Astrocyte of the hippocampus (primary cell): ENCODE measurements at regions not wholly inside any gene's neighbourhood (a gene's known extent, or its start where the extent isn't known, plus 50 kb on each side); places are given as distances from the start of the nearest gene placed in this dataset.

Experiments used
- DNase-seq: peaks from one replicate; pipeline ENCODE4 v3.0.0; 2011; ENCODE audit warnings: low read depth, low spot score

DNA sequence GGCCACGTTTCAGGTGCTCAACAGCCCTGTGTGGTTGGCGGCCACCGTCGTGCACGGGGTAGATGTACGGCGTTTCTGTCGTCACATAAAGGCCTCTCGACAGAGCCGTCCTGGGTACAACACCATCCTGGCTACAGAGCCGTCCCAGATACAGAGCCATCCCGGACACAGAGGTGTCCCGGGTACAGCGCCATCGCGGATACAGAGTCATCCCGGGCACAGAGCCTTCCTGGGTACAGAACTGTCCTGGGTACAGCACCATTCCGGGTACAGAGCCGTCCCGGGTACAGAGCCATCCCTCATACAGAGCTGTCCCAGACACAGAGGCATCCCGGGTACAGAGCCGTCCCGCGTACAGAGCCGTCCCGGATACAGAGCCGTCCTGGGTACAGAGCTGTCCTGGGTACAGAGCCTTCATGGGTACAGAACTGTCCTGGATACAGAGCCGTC is 222.7 kb upstream of the SOX1 start:
- DNase-seq, result no peak

GRCh38 chr13:111844682-111845081 is 222.3 kb upstream of the SOX1 start:
- DNase-seq, result no peak

DNA sequence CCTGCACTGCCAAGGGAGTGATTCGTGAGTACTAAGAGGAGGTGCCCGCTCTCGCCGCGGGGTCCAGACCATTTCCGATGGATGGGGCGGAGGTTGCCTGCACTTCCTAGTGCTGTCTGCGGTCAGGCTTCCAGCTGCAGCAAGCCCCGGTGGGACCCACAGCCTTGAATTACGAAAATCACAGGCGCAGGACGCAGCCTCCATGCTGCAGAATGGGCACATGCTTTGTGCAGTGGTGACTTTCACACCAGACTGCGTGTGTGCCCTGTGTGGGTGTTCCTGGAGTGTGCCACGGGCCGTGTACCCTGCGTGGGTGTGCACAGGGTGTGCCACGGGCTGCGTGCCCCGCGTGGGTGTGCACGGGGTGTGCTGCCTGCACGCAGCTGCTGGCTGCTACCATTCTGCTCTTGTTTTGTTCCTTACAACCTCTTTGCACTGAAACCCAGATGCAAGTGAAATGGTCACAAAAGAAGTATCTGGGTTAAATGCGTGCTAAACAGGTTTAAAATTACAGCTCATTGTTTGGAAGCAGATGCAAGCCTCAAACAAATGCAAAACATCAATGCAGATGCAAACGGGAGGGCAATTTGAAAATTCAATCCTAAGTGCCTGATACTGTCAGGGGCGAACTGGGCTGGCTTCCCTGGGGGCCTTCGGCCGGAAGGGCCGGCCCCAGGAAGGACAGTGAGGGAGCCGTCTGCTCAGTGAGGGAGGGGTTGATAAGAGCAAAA is 221.2 kb upstream of the SOX1 start:
- no peak for DNase-seq

GRCh38 chr13:111846391-111847159 is 220.4 kb upstream of the SOX1 start:
- no peak for DNase-seq

GRCh38 chr13:111847964-111848363 is 219.0 kb upstream of the SOX1 start:
- no peak for DNase-seq

GRCh38 chr13:111850458-111850857 is 216.5 kb upstream of the SOX1 start:
- no peak for DNase-seq

- no peak for DNase-seq
Measured at GRCh38 chr13:111850976-111851375, 216.0 kb upstream of the SOX1 start.

- no peak for DNase-seq
Measured at GRCh38 chr13:111852725-111853518, 214.0 kb upstream of the SOX1 start.

- no peak for DNase-seq
Measured at GRCh38 chr13:111853721-111854120, 213.2 kb upstream of the SOX1 start.

DNA sequence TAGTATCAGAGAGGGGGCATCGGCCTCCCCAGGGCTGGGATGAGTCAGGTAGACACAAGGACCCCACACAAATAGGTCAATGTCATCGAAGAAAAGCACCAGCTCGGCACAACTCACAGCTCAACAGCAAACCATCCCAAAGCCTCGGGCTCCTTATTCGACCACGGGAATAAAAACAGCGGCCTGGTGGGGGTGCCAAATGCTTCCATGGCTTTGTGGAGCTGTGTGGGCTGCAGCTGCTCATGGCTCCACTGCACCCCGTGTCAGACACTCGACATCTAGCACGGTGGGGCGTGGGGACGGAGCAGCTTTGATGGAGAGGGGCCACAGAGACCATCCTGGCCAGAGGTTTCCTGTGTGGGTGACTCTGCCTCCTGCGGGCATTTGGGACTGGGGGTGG is 212.5 kb upstream of the SOX1 start:
- no peak for DNase-seq

DNA sequence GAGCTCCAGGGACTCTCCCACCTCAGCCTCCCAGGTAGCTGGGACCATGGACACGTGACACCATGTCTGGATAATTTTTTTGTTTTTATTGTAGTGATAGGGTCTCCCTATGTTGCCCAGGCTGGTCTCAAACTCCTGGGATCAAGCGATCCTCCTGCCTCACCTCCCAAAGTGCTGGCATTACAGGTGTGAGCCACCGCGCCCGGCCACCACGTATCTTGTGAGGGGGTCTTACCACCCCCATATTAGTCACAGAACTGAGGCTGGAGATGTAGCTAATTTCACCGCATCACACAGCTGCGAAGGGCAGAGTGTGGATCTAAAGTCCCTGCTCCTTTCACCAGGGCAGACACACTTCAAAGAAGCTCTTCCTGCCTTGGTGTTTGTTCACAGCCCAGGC is 211.8 kb upstream of the SOX1 start:
- no peak for DNase-seq

DNA sequence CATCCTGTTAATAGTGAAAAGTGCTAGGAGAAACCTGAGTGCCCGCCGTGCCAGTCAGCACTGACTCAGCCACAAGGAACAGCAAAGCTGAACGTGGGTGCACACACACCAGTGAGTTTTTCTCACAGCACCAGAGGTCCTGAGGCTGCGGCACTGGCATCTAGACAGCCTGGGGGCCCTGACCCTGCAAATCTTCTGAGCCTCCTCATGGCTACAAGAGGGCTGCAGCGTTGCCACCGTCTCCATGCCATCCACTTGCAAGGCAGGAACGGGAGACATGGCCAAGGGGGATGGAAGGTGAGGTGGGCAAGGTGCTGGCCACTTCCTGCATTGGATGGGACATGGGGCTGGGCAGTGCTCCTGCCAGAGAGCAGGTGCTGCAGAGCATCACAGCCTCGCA is 211.2 kb upstream of the SOX1 start:
- DNase-seq, result no peak

DNA sequence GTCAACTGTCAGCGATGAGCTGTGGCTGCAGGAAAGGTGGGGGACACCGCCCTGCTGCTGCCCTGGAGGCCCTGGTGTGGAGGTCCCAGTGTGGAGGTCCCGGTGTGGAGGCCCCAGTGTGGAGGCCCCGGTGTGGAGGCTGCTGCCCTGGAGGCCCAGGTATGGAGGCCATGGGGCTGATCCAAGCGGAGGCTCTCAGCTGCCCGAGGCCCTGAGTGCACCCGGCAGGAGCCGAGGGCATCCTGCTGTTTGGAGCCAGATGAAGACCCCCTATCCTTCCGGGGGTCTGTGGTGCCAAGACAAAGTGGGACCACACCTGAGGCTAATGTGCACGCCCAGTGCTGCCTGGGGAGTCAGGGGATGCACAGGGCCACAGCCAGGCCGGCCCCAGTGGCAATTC is 210.4 kb upstream of the SOX1 start:
- DNase-seq, result no peak

DNA sequence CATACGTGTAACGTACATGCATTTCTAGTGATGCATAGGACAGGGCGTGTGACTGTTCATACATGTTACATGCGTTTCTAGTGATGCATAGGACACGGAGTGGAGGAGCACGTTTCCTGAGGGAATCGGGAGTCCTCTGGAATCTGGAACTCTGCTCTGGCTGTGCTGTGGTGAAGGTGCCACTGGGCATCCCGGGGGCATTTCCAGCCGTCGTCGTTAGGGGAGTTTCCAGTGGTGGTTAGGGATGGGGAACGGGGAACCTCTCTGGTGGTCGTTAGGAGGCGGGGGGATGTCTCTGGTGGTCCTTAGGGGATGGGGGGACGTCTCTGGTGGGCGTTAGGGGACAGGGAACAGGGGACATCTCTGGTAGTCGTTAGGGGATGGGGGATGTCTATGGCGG is 209.6 kb upstream of the SOX1 start:
- DNase-seq, result no peak

GRCh38 chr13:111857846-111858560 is 208.9 kb upstream of the SOX1 start:
- DNase-seq, result no peak

DNA sequence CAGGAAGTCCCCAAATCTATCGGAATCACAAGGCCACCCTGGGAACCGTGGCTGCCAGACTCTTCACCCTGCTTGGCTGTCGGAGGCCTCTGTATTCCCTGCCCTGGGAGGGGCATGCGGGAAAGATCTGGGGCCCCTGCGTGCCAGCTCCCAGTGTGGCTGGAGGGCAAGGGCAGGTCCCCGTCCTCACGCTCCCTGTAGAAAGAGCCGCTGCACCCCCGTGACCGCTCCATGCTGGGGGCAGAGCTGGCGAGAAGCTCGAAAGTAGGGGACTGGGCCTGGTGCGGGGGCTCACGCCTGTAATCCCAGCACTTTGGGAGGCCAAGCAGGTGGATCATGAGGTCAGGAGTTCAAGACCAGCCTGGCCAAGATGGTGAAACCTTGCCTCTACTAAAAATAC is 208.4 kb upstream of the SOX1 start:
- DNase-seq, result no peak

- no peak for DNase-seq
Measured at GRCh38 chr13:111859354-111860230, 207.4 kb upstream of the SOX1 start.

GRCh38 chr13:111860231-111860552 is 206.8 kb upstream of the SOX1 start:
- DNase-seq, result no peak

- no peak for DNase-seq
Measured at GRCh38 chr13:111861319-111861718, 205.6 kb upstream of the SOX1 start.

DNA sequence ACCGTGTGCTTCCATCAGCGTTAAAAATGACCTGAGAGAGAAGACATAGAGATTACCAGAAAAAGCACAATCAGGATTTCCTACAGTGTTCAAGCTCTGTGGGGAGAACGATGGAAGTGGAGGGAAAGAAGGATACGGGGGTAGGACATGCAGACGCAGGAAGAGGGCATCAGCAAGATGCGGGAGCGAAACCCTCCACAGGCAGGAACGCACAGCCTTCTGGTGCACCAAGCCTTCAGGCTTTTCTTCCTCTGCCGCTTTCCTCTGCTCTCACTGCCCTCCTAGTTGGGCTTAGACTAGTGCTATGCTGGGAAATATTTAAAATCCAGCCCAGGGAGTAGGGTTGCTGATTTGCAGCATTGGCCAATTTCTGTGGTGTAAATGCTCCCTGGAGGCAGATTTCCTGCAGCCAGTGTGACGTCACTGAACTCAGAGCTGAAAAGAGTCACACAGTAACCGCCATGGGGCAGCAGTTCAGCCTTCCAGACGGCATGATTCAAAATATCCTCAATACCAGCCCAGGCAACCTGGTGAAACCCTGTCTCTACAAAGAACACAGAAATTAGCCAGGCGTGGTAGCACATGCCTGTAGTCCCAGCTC is 205.1 kb upstream of the SOX1 start:
- DNase-seq, result no peak
